Brain pericyte (primary cell): ENCODE measurements at regions not wholly inside any gene's neighbourhood (a gene's known extent, or its start where the extent isn't known, plus 50 kb on each side); places are given as distances from the start of the nearest gene placed in this dataset.
"Not testable (repeated sequence)": the region's sequence is repeated elsewhere in the genome, so short reads cannot be mapped to it uniquely, and the experiment has no call there.

Experiments used
- DNase-seq: peaks from one replicate; pipeline ENCODE4 v3.0.0-alpha.2; 2012; ENCODE audit warnings: low read depth, low spot score

- DNase-seq, result no peak
These were observed 120.2 kb upstream of the BANK1 start for GRCh38 chr4:101670370-101670769.

GRCh38 chr4:101669832-101670188 is 120.7 kb upstream of the BANK1 start:
- no peak for DNase-seq

GRCh38 chr4:101669138-101669831 is 121.2 kb upstream of the BANK1 start:
- DNase-seq, result no peak

GRCh38 chr4:101667348-101667747 is 123.2 kb upstream of the BANK1 start:
- no peak for DNase-seq

GRCh38 chr4:101660607-101661006 is 129.9 kb upstream of the BANK1 start:
- no peak for DNase-seq

GRCh38 chr4:101655857-101656256 is 134.7 kb upstream of the BANK1 start:
- DNase-seq, result no peak

- DNase-seq, result no peak
These were observed 135.5 kb upstream of the BANK1 start for GRCh38 chr4:101655005-101655404.

- DNase-seq, result no peak
These were observed 138.8 kb upstream of the BANK1 start for GRCh38 chr4:101651778-101652177.

GRCh38 chr4:101649790-101650515 is 140.6 kb upstream of the BANK1 start:
- no peak for DNase-seq

GRCh38 chr4:101647710-101648034 is 142.9 kb upstream of the BANK1 start:
- no peak for DNase-seq

- no peak for DNase-seq
These were observed 146.0 kb upstream of the BANK1 start for GRCh38 chr4:101644516-101644915.

- no peak for DNase-seq
These were observed 147.2 kb upstream of the BANK1 start for GRCh38 chr4:101643186-101643837.

GRCh38 chr4:101632766-101633165 is 157.8 kb upstream of the BANK1 start:
- DNase-seq, result not testable (repeated sequence)

GRCh38 chr4:101630319-101630986 is 160.1 kb upstream of the BANK1 start:
- DNase-seq, result no peak

- no peak for DNase-seq
These were observed 169.4 kb upstream of the BANK1 start for GRCh38 chr4:101621120-101621519.

GRCh38 chr4:101615652-101616051 is 174.9 kb upstream of the BANK1 start:
- no peak for DNase-seq

GRCh38 chr4:101606989-101607388 is 183.5 kb upstream of the BANK1 start:
- not testable (repeated sequence) for DNase-seq

- DNase-seq, result no peak
These were observed 185.6 kb upstream of the BANK1 start for GRCh38 chr4:101604976-101605375.

- DNase-seq, result no peak
These were observed 190.2 kb upstream of the BANK1 start for GRCh38 chr4:101600287-101600686.

GRCh38 chr4:101599620-101600019 is 190.9 kb upstream of the BANK1 start:
- DNase-seq, result no peak

- DNase-seq, result no peak
These were observed 193.6 kb upstream of the BANK1 start for GRCh38 chr4:101596781-101597552.

- no peak for DNase-seq
These were observed 195.9 kb upstream of the BANK1 start for GRCh38 chr4:101594588-101594987.
